ENCODE measurements at regions not wholly inside any gene's neighbourhood (a gene's known extent, or its start where the extent isn't known, plus 50 kb on each side); places are given as distances from the start of the nearest gene placed in this dataset.

- Histone ChIP-seq H3F3A (replicated peaks; ENCODE audit: insufficient read depth) (no peaks in the 10 kb centered on the region), H3K9me2 (no peaks in the 10 kb centered on the region), H3K27me3 (ENCODE audit: insufficient read depth) (no peaks in the 10 kb centered on the region), H3K27ac (ENCODE audit: low read depth in 2 of 2, low read length in 1 of 2) (no peak overlapping the region), H4K20me1 (ENCODE audit: insufficient read depth) (no peaks in the 10 kb centered on the region), H2AFZ (ENCODE audit: low read depth) (no peak overlapping the region), H3K36me3 (replicated peaks in 1 of 2; ENCODE audit: control insufficient read depth in 1 of 2, insufficient read depth in 2 of 2, low read length in 1 of 2) (no peaks in the 10 kb centered on the region), H3K9ac (no peak overlapping the region), H3K9me3 (no peaks in the 10 kb centered on the region), H3K79me2 (ENCODE audit: insufficient read depth) (no peaks in the 10 kb centered on the region), H3K4me2 (no peak overlapping the region), H3K4me3 (ENCODE audit: low read depth in 2 of 2, low read length in 1 of 2) (no peak overlapping the region), H3K4me1 (ENCODE audit: control insufficient read depth in 1 of 2, insufficient read depth in 2 of 2, low read depth in 1 of 2, low read length in 1 of 2) (no peaks in the 10 kb centered on the region)
- DNase-seq, result no peak
- ChIA-PET CTCF (interaction anchor here (1.0 to 2.1 kb wide), 3 partner anchors 9 to 79 kb away, joined by 4 to 19 read pairs (median 5); no protein-coding TSS in a partner anchor), POLR2A (no interaction called here)
- 45% methylated on average over 1 of the region's 1 CpG for WGBS (ENCODE audit: low lambda C conversion rate)
- TF ChIP-seq YY1 (IDR thresholded peaks at IDR 0.05; ENCODE audit: low read depth), result no peak
- TF ChIP-seq FOXJ3 (CRISPR knock-in tag; IDR thresholded peaks at IDR 0.05), result no peak
- TF ChIP-seq EZH2phosphoT487 (IDR thresholded peaks at IDR 0.05; ENCODE audit: borderline replicate concordance, low read depth), result no peak
- no peak for TF ChIP-seq EP300 (IDR thresholded peaks at IDR 0.05; ENCODE audit: borderline replicate concordance in 1 of 2, low read depth in 1 of 2, low read length in 1 of 2)
- no peak for TF ChIP-seq IRF3 (IDR thresholded peaks at IDR 0.05; ENCODE audit: low read depth, low read length)
- TF ChIP-seq RXRA (IDR thresholded peaks at IDR 0.05; ENCODE audit: borderline replicate concordance, low read depth), result no peak
- no peak for TF ChIP-seq MXI1 (IDR thresholded peaks at IDR 0.05; ENCODE audit: low read depth, low read length)
- TF ChIP-seq ZBTB33 (IDR thresholded peaks at IDR 0.05; ENCODE audit: borderline replicate concordance, low read depth), result no peak
- TF ChIP-seq USF2 (IDR thresholded peaks at IDR 0.05; ENCODE audit: borderline replicate concordance, low read depth, low read length), result no peak
- TF ChIP-seq NFIC (IDR thresholded peaks at IDR 0.05; ENCODE audit: borderline replicate concordance), result no peak
- no peak for TF ChIP-seq GABPA (IDR thresholded peaks at IDR 0.05; ENCODE audit: low read depth)
Observed at GRCh38 chr7:12467837-12468236, 64.2 kb upstream of the VWDE start.

GRCh38 chr7:12469568-12469967 lies 65.9 kb upstream of the VWDE start:
- no peak overlapping the region for H2AFZ ChIP-seq (ENCODE audit: low read depth)
- H3F3A ChIP-seq (replicated peaks; ENCODE audit: insufficient read depth), result no peaks in the 10 kb centered on the region
- DNase-seq, result no peak
- no peak overlapping the region for H3K27ac ChIP-seq (ENCODE audit: low read depth in 2 of 2, low read length in 1 of 2)
- H3K36me3 ChIP-seq (replicated peaks in 1 of 2; ENCODE audit: control insufficient read depth in 1 of 2, insufficient read depth in 2 of 2, low read length in 1 of 2), result no peaks in the 10 kb centered on the region
- POLR2A ChIA-PET, result no interaction called here
- H3K9me3 ChIP-seq, result no peaks in the 10 kb centered on the region
- no peaks in the 10 kb centered on the region for H3K27me3 ChIP-seq (ENCODE audit: insufficient read depth)
- no peak overlapping the region for H3K9ac ChIP-seq
- H3K9me2 ChIP-seq, result no peaks in the 10 kb centered on the region
- CTCF ChIA-PET, result interaction anchor here (0.8 to 12.1 kb wide), 3 partner anchors 13 to 32 kb away, joined by 3 to 160 read pairs (median 6); no protein-coding TSS in a partner anchor
- WGBS (ENCODE audit: low lambda C conversion rate), result 58% methylated on average over 5 of the region's 5 CpGs
- no peak for TF ChIP-seq RAD21 (IDR thresholded peaks at IDR 0.05; ENCODE audit: low read length)
- TF ChIP-seq POLR2AphosphoS5 (IDR thresholded peaks at IDR 0.05; ENCODE audit: low read depth, low read length), result no peak
- TF ChIP-seq SMC3 (IDR thresholded peaks at IDR 0.05; ENCODE audit: low read depth, low read length), result no peak
- no peak for TF ChIP-seq RXRA (IDR thresholded peaks at IDR 0.05; ENCODE audit: borderline replicate concordance, low read depth)
- no peak for TF ChIP-seq FOXJ3 (CRISPR knock-in tag; IDR thresholded peaks at IDR 0.05)
- no peak for TF ChIP-seq TEAD4 (IDR thresholded peaks at IDR 0.05; ENCODE audit: borderline replicate concordance, insufficient read depth)
- TF ChIP-seq CHD2 (IDR thresholded peaks at IDR 0.05; ENCODE audit: low read length, partially characterized antibody), result no peak
- no peak for TF ChIP-seq MXI1 (IDR thresholded peaks at IDR 0.05; ENCODE audit: low read depth, low read length)
- TF ChIP-seq MEF2A (IDR thresholded peaks at IDR 0.05; ENCODE audit: borderline replicate concordance, low read depth), result no peak
- no peak for TF ChIP-seq TCF12 (IDR thresholded peaks at IDR 0.05)
- TF ChIP-seq NFIC (IDR thresholded peaks at IDR 0.05; ENCODE audit: borderline replicate concordance), result no peak
- H3K4me2 ChIP-seq, result no peak overlapping the region
- H3K79me2 ChIP-seq (ENCODE audit: insufficient read depth), result no peaks in the 10 kb centered on the region
- H3K4me1 ChIP-seq (ENCODE audit: control insufficient read depth in 1 of 2, insufficient read depth in 2 of 2, low read depth in 1 of 2, low read length in 1 of 2), result no peaks in the 10 kb centered on the region
- no peaks in the 10 kb centered on the region for H4K20me1 ChIP-seq (ENCODE audit: insufficient read depth)
- no peak overlapping the region for H3K4me3 ChIP-seq (ENCODE audit: low read depth in 2 of 2, low read length in 1 of 2)

Measured in SK-N-SH (cell line).